ENCODE measurements at regions not wholly inside any gene's neighbourhood (a gene's known extent, or its start where the extent isn't known, plus 50 kb on each side); places are given as distances from the start of the nearest gene placed in this dataset.

DNA sequence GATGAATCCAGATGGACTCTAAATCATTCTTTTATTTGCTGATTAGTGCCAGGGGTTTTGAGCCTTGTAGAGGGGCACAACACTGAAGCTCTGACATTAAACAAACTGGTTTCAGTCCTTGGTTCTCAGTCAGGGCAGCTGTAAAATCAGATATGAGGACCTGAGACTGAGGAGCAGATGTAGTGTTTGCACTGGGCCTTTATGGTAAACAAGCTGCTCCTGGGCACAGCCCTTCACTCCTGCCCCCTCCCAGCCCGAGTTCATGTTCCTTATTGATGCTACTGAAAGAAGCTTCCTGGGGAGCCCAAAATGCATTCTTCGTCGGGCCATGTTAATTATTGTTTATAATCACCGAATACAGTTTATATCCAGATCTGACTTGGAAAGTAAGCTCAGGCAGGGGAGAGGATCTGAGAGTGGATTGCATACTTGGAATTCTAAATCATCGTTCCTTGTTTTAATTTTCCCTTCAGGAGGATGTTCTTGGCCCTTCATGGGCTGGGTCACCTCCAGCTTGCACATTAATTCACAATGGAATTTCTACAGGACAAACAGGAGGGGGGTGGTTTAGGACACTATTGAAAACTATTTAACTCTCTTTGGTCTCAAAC is 213.5 kb downstream of the FGF9 start:
- no TSS peak for BruUV-seq (replicated peaks)
- Histone ChIP-seq H3K27ac (ENCODE audit: low read length) (no peak overlapping the region), H3K9me3 (ENCODE audit: low read length) (no peaks in the 10 kb centered on the region), H3K27me3 (ENCODE audit: low read length) (peaks cover 36% of the 10 kb centered on the region), H3K4me2 (ENCODE audit: low read length) (no peak overlapping the region), H2AFZ (ENCODE audit: low read length) (no peak overlapping the region), H3K4me1 (ENCODE audit: insufficient read depth, low read length) (no peaks in the 10 kb centered on the region), H3K4me3 (ENCODE audit: low read length) (no peak overlapping the region), H4K20me1 (ENCODE audit: low read length) (no peaks in the 10 kb centered on the region), H3K36me3 (ENCODE audit: low read depth, low read length) (no peaks in the 10 kb centered on the region), H3F3A (ENCODE audit: low read length, unreplicated experiment) (no peaks in the 10 kb centered on the region), H3K9ac (ENCODE audit: low read length) (no peak overlapping the region), H3K79me2 (ENCODE audit: low read length) (no peaks in the 10 kb centered on the region), H3K9me2 (replicated peaks; ENCODE audit: low read length) (no peaks in the 10 kb centered on the region)
- DNase-seq (no peak), ATAC-seq (no peak)
- POLR2A ChIA-PET (ENCODE audit: unreplicated experiment): no interaction called here
- intact Hi-C loops (cut with micrococcal nuclease): no loop called here
- CTCF ChIA-PET: no interaction called here
- no peak for TF ChIP-seq EZH2phosphoT487 (IDR thresholded peaks at IDR 0.05; ENCODE audit: borderline replicate concordance, low read length)
- no peak for TF ChIP-seq EZH2 (IDR thresholded peaks at IDR 0.05; ENCODE audit: low read length, unreplicated experiment)
- no peak for TF ChIP-seq CTCF (conservative IDR thresholded peaks at IDR 0.05; ENCODE audit: low read depth, low read length)

GRCh38 chr13:21884965-21885567 is 214.2 kb downstream of the FGF9 start:
- DNase-seq (no peak), ATAC-seq (no peak)
- Histone ChIP-seq H3K9me2 (replicated peaks; ENCODE audit: low read length) (no peaks in the 10 kb centered on the region), H2AFZ (ENCODE audit: low read length) (no peak overlapping the region), H3K4me3 (ENCODE audit: low read length) (no peak overlapping the region), H3K9me3 (ENCODE audit: low read length) (no peaks in the 10 kb centered on the region), H3K36me3 (ENCODE audit: low read depth, low read length) (no peaks in the 10 kb centered on the region), H3K27me3 (ENCODE audit: low read length) (peaks cover 36% of the 10 kb centered on the region), H3K79me2 (ENCODE audit: low read length) (no peaks in the 10 kb centered on the region), H4K20me1 (ENCODE audit: low read length) (no peaks in the 10 kb centered on the region), H3K4me2 (ENCODE audit: low read length) (no peak overlapping the region), H3K4me1 (ENCODE audit: insufficient read depth, low read length) (no peaks in the 10 kb centered on the region), H3K27ac (ENCODE audit: low read length) (no peak overlapping the region), H3F3A (ENCODE audit: low read length, unreplicated experiment) (no peaks in the 10 kb centered on the region), H3K9ac (ENCODE audit: low read length) (no peak overlapping the region)
- POLR2A ChIA-PET (ENCODE audit: unreplicated experiment): no interaction called here
- intact Hi-C loops (cut with micrococcal nuclease): no loop called here
- no TSS peak for BruUV-seq (replicated peaks)
- TF ChIP-seq EZH2 (IDR thresholded peaks at IDR 0.05; ENCODE audit: low read length, unreplicated experiment) (no peak), CTCF (conservative IDR thresholded peaks at IDR 0.05; ENCODE audit: low read depth, low read length) (no peak), EZH2phosphoT487 (IDR thresholded peaks at IDR 0.05; ENCODE audit: borderline replicate concordance, low read length) (no peak)
- CTCF ChIA-PET: no interaction called here

GRCh38 chr13:21885714-21886224 is 214.9 kb downstream of the FGF9 start:
- TF ChIP-seq EZH2 (IDR thresholded peaks at IDR 0.05; ENCODE audit: low read length, unreplicated experiment) (no peak), EZH2phosphoT487 (IDR thresholded peaks at IDR 0.05; ENCODE audit: borderline replicate concordance, low read length) (no peak), CTCF (conservative IDR thresholded peaks at IDR 0.05; ENCODE audit: low read depth, low read length) (no peak)
- no peaks in the 10 kb centered on the region for H3F3A ChIP-seq (ENCODE audit: low read length, unreplicated experiment)
- CTCF ChIA-PET: no interaction called here
- H3K79me2 ChIP-seq (ENCODE audit: low read length): no peaks in the 10 kb centered on the region
- no peak overlapping the region for H3K27ac ChIP-seq (ENCODE audit: low read length)
- H3K9me2 ChIP-seq (replicated peaks; ENCODE audit: low read length): no peaks in the 10 kb centered on the region
- POLR2A ChIA-PET (ENCODE audit: unreplicated experiment): no interaction called here
- no peak overlapping the region for H2AFZ ChIP-seq (ENCODE audit: low read length)
- no peaks in the 10 kb centered on the region for H3K4me1 ChIP-seq (ENCODE audit: insufficient read depth, low read length)
- ATAC-seq: no peak
- no peak overlapping the region for H3K9ac ChIP-seq (ENCODE audit: low read length)
- H3K4me2 ChIP-seq (ENCODE audit: low read length): no peak overlapping the region
- no peaks in the 10 kb centered on the region for H4K20me1 ChIP-seq (ENCODE audit: low read length)
- DNase-seq: no peak
- no peaks in the 10 kb centered on the region for H3K9me3 ChIP-seq (ENCODE audit: low read length)
- peaks cover 36% of the 10 kb centered on the region for H3K27me3 ChIP-seq (ENCODE audit: low read length)
- intact Hi-C loops (cut with micrococcal nuclease): no loop called here
- no peaks in the 10 kb centered on the region for H3K36me3 ChIP-seq (ENCODE audit: low read depth, low read length)
- BruUV-seq (replicated peaks): no TSS peak
- H3K4me3 ChIP-seq (ENCODE audit: low read length): no peak overlapping the region
